Skin of body (tissue), 1 donor: ENCODE measurements at regions not wholly inside any gene's neighbourhood (a gene's known extent, or its start where the extent isn't known, plus 50 kb on each side); places are given as distances from the start of the nearest gene placed in this dataset.
"Not testable (repeated sequence)": the region's sequence is repeated elsewhere in the genome, so short reads cannot be mapped to it uniquely, and the experiment has no call there.

Experiments used
- DNase-seq: peaks from one replicate; lab custom pipeline; 2025; lab: John Stamatoyannopoulos, UW

DNA sequence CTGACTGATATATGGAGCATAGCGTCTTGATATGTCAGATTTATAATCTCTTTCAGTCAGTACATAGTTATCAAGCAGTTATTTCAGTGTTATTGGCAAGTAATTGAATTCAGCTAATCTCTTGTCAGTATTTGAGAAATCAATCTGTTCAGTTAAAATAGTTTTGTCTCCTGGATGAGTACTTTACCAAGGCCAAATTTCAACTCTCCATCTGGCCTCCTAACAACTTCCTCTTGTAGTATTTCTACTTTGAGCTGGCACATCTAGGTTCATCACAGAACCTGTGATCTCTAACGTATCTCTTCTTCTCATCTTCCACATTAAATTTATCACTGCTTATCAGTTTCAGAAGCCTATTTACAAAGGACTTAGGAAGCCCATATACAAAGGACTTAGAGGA is 690.5 kb downstream of the C12orf50 start:
- DNase-seq = no peak

DNA sequence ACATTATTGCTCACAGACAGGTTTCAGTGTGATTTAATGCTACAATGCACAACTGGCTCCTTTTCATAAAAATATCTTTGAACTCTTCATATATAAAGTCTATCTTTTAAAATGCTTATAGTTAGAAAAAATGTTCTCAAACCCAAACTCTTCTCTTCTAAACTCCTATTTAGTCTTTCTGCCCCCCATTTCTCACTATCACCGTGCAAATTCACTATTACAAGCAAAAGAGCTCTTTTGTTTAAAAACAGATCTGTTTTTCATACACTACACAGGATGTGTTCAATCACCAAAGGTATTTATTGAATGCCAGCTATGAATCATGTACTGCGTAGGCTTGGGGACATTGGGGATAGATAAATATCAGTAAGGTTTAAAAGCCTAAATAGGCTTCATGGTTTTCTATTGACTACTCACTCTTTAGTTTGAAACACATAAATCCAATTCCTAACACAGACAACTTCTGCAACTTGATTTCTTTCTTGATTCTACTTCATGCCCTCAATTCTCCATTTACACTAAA is 692.3 kb downstream of the C12orf50 start:
- DNase-seq = no peak

DNA sequence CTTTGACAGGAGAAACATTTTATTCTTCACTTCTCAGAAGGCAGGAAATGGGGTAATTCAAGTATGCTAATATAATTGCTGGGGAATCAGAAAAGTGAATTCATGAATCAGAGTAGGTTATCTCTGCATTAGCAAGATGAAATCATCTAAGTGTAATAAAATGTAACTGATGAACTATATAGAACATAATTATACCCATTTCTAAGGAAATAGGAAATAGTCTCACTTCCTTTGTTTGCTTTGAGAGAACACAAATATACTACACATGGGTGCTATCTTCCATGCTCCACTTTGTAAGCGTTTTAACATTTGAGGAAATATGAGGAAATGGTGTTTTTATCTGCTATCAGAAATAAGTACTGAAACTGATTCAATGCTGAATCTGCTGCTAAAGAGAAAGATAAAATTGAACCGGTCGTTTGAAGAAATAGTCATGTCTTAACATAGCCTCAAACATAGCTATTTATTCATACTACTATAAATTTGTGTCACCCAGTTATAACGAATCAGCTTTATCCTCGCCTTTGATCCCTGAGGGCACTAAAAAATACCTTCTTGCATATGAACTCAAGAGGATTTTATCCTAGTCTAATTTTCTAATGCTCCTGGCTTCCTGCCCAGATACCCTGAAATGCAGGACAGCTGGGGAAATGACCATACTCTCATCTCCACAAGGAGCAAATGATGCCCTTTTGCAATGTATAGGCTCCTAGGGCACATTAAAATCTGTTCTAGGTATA is 696.0 kb downstream of the C12orf50 start:
- DNase-seq = no peak

DNA sequence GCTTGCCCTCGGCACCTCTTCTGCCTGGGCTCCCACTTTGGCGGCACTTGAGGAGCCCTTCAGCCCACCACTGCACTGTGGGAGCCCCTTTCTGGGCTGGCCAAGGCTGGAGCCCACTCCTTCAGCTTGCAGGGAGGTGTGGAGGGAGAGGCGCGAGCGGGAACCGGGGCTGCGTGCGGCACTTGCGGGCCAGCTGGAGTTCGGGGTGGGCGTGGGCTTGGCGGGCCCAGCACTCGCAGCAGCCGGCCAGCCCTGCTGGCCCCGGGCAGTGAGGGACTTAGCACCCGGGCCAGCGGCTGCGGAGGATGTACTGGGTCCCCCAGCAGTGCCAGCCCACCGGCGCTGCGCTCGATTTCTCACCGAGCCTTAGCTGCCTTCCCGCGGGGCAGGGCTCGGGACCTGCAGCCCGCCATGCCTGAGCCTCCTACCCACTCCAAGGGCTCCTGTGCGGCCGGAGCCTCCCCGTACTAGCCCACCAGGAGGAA is 699.1 kb downstream of the C12orf50 start:
- DNase-seq = not testable (repeated sequence)

DNA sequence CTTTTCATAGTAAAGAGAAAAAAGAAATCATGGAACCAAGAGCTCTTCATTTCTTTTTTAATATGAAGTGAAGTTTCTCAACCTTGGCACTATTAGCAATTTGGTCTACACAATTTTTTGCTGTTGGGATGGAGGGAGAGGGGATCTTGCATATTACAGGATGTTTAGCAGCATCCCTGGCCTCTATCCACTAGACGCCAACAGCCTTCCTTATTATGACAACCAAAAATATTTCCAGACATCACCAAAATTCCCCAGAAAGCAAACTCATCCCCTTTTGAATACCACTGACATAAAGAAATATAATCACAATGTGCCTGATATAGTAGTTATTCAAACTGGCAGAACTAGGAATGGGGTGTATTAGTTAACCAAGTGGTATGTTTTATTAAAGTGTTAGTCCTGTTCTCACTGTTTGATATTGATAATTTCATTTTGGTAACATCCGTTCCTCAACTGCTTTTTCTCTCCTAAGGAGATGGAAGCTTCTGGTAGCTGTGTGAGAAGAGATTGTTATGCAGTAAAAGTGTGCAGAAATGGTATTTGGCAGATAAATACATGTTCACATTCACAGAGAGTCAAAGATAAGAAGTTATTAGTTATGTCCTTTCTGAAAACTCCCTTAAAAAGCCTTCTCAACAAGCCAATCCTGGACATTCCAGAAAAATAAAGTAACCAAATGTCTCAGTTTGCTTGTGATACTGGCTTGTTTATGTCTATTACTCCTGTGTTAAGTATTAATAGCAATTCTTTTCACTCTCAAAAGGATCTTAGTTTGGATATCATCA is 699.9 kb downstream of the C12orf50 start:
- no peak for DNase-seq

DNA sequence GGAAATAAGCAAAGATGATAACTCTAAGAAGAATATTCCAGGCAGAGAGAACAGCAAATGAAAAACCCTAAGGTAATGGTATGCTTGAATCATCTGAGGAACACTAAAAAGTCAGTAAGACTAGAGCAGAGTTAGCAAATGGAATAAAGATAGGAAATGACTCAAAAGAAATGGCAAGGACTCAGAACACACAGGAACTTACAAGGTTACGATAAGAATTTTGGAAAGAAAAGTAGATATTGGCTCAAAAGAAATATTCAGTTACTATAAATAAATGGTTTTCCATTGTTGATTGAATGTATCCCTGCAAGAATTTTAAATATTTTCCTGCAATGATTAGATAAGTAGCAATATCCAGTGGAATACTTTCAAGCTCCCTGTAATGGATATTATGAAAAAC is 705.8 kb downstream of the C12orf50 start:
- peak; percentile 12 for DNase-seq

DNA sequence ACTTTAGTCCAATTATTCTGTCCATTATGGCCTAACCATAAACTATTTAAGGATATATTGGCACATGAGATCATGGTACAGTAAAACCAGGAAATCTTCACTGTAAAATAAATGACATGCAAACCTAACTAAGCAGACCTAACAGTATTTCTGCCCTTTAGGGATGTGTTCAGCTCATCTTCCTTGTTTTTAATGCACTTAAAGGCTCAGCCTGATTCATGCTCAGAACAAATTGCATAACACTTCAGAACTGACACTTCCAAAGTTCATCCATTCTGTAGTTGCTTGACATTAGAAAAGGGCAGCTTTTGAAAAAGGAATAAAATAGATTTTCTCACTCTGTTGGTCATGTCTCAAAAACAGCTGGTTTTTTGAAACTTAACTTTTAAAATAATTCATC is 708.5 kb downstream of the C12orf50 start:
- DNase-seq = no peak

DNA sequence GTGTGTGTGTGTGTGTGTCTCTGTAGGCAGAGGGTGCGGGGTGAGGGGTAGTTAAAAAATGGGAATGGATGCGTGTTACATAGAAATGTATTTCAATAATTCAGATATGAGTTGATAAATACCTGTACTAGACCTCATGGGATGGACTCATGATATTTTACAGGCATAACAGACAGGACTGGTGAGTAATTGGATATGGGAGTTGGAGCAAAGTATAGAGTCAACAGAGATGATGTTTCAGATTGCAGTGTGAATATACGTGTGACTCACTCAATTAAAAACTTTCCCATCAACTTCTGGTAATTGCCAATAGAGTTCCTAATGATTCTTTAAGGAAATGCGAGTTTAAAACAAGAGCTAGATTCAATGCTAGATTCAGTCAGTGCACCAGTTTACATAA is 711.9 kb downstream of the C12orf50 start:
- DNase-seq = no peak

DNA sequence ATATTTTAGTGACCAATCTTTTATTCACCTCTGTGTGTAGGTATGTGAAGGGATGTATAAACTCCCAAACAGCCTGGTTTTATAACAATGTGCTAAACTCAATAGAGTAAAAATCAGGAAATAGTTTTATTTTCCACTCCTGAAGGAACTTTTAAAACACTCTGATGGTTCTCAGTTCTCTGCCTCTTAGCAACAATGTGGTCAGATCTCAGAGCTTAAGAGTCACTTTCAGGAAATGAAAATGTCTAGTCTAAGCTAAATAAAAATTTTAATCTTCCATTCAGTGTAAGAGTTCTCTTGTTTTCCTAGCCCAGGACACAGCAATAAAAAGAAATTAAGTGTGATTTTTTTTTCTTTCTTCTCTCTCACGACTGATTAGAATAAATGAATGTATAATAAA is 718.0 kb downstream of the C12orf50 start:
- DNase-seq = no peak

DNA sequence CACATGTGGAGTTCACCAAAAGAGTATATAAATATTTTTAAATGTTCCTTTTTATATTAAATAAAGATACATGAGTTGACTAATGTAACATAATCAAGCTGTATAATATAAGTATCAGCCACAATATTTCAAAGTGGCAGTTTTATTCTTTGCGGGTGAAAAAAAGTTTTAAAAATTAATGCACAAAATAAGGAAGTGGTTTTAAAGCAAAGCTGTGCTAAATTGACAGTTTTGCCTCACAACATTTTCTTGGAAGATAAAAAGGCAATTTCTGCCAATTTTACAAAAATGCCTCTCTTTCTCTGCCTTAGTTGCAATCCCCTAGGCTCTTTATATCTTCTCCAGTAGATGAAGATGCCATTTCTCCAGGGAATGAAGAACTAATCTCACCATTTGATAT is 719.1 kb downstream of the C12orf50 start:
- no peak for DNase-seq

DNA sequence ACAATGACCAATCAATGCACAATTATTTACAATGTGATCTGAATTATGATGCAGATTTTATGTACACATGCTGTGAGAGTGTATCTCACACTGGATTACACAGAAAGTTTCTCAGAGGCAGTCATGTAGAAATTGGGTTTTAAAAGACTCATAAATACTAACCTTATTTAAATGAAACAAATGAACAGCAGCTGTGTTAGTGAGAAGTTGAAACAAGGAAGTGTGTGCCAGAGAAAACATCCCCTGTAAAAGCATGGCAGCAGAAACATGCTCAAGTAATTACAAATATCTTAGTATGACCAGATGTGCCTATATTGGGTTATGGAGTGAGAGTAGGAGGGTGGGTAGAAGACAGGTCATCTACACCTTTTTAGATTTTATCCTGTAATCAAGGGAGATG is 723.7 kb downstream of the C12orf50 start:
- no peak for DNase-seq

DNA sequence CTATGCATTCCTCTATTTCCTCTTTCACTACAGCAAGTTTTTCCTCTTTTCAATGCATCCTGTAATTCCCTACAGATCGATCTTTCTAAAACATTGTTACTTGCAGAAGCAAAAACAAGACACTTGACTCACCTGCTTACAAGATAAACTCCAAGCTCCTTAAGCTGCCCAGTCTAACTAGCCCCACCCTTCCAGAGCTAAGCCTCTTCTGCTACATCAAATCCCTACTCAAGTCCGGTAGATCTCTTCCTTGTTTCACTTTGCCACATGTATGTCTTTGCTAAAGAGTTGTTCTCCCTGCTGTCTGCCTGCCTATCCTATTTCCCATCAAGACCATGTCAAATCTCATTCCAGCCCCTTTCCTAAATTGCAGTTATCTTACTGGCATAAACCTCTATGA is 724.8 kb downstream of the C12orf50 start:
- DNase-seq = no peak

DNA sequence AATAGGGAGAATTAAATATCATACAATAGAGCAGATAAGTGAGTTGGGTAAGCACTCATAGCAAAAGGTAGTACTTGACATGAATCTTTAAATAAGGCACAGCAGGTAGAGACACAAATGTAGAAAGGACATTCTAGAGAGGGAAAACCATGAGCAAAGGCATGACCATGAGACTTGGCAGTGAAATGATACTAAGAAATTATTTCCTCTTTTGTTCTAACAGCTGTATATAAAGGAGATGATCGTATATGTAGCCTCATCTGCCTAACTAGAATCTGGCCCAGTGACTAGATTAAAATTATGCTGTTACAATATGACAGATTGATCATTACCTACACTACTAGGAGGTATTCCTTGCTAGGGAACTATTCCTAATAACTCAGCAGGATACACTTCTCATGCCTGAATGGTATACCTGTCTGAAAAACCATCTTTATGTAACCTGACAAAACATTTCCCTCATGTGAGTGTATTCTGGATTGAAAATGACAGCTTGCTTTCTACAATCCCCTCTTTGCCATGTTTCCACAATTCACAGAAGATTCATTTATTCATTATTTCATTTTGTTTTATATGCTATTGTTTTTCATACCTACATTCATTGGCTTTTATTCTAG is 725.7 kb downstream of the C12orf50 start:
- DNase-seq = no peak

DNA sequence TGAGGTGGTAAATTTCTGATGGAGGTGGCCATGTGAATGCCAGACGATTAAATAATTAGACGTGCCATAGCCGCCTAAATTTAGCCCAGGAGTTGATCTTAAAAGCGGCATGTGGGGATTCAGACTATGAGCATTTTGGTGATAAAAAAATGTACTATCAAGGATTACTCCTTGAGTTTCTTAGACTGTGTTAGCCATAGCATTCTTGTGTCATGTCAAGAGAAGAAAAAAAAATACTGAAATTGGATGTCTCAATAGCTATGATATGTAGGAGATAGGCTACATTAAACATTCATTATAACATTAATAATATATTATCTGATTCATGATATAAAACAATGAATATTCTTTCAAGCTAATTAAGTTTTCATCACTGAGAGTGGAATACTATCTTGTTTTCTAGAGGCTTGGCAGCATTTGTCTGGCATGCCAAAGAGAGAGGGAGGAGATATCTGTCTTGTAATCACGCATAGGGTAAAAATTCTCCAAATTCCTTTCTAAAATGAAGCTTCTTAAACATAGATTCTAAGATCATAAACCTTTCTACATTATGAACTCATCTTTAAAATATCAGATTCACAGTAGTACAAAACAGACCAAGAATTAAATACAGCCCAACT is 727.0 kb downstream of the C12orf50 start:
- DNase-seq = no peak

DNA sequence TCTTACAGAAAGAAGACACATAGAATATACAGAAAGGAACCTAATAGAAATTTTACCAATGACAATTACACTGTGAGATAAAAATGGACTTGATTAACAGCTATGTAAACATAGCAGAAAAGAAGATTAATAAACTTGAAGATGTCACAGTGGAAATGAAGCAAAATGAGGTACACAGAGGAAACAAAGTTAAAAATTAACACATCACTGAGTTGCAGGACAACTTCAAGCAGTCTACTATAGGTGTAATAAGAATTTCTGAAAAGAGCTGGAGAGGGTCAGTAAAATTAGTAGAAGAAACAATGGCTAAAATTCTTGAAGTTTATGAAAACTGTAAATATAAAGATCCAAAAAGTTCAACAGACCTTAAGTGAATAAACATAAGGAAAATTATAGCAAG is 738.7 kb downstream of the C12orf50 start:
- no peak for DNase-seq

DNA sequence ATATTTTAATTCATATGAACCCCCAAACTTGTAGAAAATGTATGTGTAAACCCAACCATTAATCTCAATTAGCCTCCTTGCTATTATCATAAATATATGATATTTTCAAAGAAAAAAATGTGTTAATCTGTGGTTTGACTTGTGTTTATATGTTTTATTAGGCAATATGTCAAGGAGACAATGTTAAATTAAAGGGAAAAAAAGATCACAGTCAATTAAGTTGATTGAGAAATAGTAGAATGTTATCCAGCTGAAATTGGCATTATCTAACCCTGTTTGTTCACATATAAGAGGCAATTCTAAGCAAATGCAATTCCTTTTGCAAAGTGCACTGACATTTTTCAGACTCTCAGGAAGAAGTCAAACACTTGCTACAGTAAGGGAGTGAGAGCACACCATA is 745.3 kb downstream of the C12orf50 start:
- no peak for DNase-seq

DNA sequence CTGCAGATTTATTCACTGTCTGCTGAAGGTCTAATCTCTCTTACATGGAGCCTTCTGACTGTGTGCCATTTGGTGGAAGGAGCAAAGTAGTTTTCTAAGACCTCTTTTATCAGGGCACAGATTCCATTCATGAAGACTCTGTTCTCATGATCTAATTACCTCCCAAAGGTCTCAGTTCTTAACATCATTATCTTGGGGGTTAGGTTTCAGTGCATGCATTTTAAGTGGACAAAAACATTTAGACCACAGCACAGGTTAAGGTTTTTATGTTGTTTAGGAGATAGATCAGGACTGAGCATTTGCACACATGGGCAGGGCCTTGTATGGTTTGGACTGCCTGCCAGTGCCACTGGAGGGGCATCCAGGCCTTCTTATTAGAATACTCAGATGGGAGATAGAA is 746.1 kb downstream of the C12orf50 start:
- no peak for DNase-seq

DNA sequence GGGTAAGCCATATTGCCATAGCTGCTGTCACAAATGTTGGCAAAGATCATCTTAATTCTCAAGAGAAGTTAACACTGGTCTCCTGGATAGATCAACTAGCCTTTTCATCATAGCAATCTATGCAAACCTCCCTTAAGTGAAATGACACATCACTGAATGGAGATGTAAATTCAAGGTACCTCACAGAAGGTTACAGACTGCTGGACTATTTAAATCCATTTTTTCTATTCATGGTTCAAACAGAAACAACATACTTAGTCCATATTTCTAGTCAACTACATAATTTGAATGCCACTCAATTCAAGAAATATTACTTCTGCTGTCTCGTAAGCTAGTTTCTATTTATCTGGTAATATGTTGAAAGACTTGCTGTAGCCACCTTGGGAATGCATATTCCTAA is 748.3 kb downstream of the C12orf50 start:
- DNase-seq = no peak

DNA sequence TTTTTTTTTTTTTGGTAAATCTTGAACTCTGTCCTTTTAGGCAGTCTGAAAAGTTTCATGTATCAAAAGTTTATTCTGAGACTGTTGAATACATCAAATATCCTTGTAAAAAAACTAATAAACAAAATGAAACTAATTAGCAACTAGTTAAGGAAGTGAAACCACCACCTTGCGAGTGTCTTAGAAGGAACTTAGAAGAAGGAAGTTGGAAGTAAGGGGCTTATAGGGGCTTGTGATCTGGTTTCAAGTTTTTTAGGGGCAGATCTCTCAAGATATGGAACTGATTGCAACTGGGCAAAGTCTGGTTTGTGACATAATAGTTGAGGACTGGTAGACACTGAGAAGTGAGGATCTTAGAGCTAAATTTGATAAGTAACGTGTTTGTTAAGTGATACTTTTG is 748.8 kb downstream of the C12orf50 start:
- DNase-seq = no peak

DNA sequence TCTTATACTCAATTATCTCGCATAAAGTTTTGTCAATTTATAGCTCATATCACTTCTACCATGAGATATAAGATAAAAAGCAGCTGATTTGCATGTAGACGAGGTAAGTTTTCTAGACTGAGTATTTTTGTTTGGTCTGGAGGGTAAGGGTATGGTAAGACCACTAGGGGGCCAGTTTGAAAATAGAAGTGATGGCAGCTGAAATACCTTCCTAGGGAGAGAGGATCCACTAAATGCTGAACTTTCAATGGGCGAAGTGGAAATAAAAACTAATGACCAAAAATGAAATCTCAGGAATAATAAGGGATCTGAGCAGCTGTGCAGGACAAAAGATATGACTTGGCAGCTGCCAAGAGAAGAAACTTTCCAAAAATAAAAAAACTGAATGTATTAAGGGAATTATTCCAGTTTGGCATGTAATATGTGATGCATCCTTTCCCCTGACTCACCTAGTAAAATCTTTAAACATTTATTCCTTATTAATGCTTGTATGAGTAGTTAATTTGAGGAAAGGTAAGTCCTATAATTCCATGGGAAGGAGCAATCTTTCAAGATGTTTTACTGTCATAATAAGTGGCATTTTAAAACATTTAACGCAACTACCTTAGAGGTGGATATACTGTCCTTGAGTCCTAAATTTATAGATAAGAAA is 754.5 kb downstream of the C12orf50 start:
- no peak for DNase-seq

DNA sequence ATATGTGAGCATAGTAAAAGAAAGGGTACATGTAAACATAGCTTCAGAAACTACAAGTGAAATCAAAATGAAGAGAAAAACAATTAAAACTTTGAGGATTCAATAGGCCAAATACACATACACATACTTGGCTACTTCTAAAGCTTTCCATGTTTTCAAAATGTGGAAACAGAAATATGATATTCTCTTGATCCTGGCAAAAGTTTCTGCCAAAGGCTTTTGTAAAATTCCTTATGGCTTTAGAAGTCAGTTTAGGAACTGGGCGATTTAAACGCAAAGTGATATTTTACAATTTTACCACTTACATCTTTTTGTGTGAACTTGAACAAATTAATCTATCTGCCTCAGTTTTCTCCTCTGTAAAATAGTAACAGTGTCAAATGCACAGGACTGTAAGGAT is 756.4 kb downstream of the C12orf50 start:
- DNase-seq = no peak
